ENCODE measurements at regions not wholly inside any gene's neighbourhood (a gene's known extent, or its start where the extent isn't known, plus 50 kb on each side); places are given as distances from the start of the nearest gene placed in this dataset.
A peak's percentile ranks its signal among the peaks of the same experiment; 100 is the strongest.
"Not testable (repeated sequence)": the region's sequence is repeated elsewhere in the genome, so short reads cannot be mapped to it uniquely, and the experiment has no call there.

DNA sequence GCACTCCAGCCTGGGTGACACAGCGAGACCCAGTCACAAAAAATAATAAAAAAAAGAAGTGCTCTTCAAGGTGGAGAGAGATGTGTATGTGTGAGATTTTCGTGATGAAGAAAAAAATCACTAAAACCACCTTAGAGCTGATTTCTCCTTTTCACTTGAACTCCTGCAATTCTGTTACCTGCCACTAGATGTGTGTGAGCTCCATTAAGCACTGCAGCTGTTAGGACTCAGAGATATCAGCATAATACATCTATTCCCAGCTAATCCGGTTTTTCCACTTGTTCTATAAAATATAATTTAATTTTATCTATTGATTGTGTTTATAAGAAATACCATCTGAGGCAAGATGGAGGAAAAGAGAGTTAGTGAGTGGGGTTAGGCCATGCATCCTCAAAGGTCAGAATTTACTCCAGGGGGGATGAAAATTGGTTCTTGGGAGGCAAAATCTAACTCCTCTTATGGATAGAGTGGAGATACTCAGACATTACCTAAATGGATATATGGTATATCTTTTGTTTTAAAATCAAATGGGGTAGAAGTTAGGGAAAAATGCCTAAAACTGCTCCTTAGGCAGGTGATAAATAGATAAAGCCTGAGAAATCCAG, 152.7 kb downstream of the IL20RB start:
- FAIRE-seq (peak; percentile 76), DNase-seq (ENCODE audit: extremely low spot score, insufficient read length, low read depth) (no peak)

- DNase-seq (ENCODE audit: extremely low spot score, insufficient read length, low read depth) (no peak), FAIRE-seq (no peak)
Observed at GRCh38 chr3:137111497-137111896, 153.7 kb downstream of the IL20RB start.

GRCh38 chr3:137116619-137117018, 158.8 kb downstream of the IL20RB start:
- no peak for FAIRE-seq
- no peak for DNase-seq (ENCODE audit: extremely low spot score, insufficient read length, low read depth)

GRCh38 chr3:137121704-137122314, 164.0 kb downstream of the IL20RB start:
- peak; percentile 77 for FAIRE-seq

DNA sequence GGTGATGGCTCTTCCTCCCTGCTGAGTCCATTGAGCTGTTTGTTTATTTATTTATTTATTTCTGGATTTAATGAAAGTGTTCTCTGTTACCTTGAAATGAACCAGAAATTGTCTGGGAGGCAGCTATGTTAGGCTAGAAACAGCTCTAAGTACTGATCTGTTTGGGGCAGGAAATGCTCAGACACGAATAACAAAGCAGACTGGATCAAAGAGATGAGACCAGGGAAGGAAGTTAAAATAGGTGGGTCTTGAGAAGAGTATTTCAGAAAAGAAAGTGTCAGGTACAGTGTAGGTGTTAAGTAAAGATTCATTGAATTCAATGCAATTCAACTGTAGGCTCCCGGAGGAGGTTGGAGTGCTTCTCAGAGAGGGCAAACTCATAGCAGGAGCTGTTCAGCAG, 173.3 kb downstream of the IL20RB start:
- FAIRE-seq (no peak), DNase-seq (ENCODE audit: extremely low spot score, insufficient read length, low read depth) (no peak)

More at GRCh38 chr3:137121704-137122314, 164.0 kb downstream of the IL20RB start:
- no peak for DNase-seq (ENCODE audit: extremely low spot score, insufficient read length, low read depth)

DNA sequence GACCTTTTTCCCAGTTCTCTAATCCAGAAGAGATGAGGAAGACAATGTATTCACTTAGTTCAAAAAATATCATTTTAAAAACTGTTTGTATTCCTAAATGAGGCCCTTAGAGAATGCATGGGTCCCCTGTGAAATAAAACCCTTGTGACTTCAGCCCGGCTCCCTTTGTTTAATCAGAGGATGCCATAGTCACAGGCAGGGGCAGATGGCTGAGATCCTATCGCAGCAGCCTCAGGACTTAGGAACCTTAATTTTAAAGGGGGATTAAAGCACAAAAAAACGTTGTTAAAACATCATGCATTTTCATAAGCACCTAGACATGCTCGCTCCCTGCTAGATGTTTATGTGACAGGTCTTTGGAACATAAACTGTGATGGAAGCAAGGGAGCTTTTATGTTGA, 176.6 kb downstream of the IL20RB start:
- FAIRE-seq (no peak), DNase-seq (ENCODE audit: extremely low spot score, insufficient read length, low read depth) (no peak)

GRCh38 chr3:137148406-137148805, 190.6 kb downstream of the IL20RB start:
- FAIRE-seq: no peak
- DNase-seq (ENCODE audit: extremely low spot score, insufficient read length, low read depth): no peak

GRCh38 chr3:137148917-137149316, 191.1 kb downstream of the IL20RB start:
- DNase-seq (ENCODE audit: extremely low spot score, insufficient read length, low read depth): no peak
- no peak for FAIRE-seq

GRCh38 chr3:137150825-137151224, 193.0 kb downstream of the IL20RB start:
- FAIRE-seq (no peak), DNase-seq (ENCODE audit: extremely low spot score, insufficient read length, low read depth) (no peak)

DNA sequence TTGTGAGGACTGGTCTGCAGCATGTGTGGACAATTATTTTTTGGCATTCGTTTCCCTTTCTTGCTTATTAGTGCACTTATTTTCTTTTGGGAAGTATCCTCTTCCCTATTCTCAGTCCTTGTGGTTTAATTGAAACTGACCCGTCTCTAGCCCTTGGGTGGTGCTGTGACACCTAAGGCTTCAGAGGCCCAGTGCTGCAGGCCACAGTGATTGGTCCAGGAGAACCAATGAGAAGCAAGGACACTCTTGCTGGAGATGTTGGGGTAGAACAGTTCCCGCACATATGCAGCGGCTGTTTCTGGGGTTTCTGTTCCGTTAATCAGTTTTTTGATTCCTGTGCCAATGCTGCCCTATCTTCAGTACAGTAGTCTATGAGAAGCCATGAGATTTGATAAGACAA, 195.3 kb downstream of the IL20RB start:
- not testable (repeated sequence) for DNase-seq (ENCODE audit: extremely low spot score, insufficient read length, low read depth); FAIRE-seq

DNA sequence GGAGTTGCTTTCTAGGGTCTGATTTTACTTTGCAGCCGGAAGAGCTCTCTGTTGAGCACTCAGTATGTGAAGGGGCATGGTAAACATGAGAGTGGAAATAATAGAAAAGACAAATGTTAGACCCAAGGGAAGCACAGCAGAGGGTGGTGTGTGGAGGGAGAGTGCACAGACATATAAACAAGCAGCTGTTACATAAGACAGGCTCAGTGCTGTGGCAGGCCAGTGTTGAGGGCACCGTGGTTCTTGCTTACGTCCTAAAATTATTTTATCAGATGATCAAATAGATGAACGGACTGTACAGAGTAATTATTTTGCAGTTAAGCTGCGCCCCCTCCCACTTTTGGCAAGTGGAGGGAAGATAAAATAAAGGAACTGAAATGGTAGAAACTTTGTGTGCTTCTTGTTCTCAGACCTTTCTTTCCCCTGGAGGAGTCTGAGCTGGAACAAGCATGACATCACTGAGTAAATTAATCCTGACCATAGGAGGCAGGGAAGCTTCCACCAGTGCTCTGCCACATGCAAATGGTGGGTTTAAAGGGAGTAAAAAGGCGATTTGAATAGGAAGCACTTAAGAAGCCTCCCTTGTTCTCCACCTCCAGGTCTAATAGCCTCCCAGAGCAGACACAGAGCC, 205.6 kb downstream of the IL20RB start:
- DNase-seq (ENCODE audit: extremely low spot score, insufficient read length, low read depth): no peak

GRCh38 chr3:137163958-137164357, 206.2 kb downstream of the IL20RB start:
- DNase-seq (ENCODE audit: extremely low spot score, insufficient read length, low read depth): no peak
- FAIRE-seq: no peak

More for the DNA sequence above, 205.6 kb downstream of the IL20RB start:
- FAIRE-seq: no peak

DNA sequence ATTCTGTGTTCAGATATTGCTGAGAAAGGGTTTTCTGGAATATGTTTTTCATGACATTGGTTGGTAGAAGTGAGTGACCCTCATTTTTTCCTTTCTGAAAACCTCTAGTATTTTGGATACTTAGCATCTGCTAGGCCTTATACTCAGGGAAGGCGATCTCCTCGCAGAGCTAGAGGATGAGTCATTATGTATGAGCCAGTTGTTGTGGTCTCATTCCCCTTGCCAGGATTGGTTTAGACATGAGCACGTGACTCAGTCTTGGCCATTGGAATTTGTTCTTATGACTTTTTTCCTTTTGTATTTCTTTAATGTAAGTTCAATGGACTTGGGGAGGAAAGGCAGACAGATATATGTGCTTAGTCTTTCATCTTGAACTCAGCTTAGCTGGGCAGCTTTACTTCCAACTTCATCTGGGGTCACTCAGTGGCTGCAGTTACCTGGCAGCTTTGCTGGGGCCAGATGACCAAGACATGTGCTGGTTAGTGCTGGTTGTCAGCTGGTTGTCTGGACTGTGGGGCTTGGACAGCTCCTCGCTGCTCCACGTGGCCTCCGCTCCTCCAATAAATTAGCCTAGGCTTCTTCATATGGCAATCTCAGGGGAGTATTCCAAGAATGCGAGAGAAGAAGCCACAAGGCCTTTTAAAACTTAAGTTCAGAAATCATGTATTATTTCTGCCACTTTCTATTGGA, 207.5 kb downstream of the IL20RB start:
- FAIRE-seq: no peak
- DNase-seq (ENCODE audit: extremely low spot score, insufficient read length, low read depth): no peak

DNA sequence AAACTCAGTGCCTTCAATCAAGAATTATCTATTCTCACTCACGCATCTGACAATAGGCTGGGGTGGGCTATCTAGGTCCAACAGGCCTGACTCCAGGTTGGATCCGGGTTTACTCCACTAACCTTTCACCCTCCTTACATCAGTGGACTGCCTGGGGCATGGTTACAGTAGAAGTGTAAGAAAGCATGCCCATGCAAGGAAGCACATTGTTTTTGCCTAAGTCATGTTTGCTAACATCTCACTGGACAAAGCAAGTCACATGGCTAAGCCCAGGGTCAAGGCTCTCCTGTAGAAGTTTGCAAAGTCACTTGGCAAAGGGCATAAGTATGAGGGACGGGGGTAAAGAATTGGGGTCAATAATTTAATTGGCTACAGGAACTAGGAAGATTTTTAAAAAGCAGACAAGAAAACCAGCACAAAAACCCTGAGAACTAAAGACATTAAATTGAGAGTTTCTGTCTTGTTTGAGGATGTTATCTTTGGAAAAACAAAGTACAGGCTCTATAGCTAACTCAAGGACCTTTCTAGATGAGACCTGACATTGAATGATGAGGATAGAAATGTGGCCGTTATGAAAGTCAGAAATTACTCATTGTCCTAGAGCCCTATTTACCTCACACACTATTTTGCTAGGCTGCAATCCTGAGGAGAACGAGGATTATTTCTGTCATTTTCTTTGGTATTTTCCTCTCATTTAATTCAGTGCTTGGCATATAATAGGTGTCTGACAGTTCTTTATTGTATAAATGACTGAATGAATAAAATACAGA, 214.2 kb downstream of the IL20RB start:
- no peak for FAIRE-seq

DNA sequence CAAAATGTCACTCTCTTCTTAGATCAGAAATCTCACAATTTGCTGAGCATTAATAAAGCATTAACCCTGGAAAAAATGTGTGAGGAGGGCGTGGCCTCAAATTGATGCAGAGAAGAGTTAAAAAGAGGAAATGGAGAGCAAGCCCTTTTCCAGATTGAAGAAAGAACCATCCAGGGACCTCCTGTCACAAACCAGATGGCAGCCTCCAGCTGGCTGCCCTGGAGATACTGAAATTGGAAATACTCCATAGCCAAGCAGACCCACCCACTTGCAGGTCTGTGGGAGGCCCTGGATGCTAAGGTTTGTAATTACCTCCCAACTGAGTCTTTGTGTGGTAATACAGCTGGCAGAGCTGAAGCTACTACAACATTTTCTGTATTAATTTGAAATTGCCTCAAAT, 214.9 kb downstream of the IL20RB start:
- DNase-seq (ENCODE audit: extremely low spot score, insufficient read length, low read depth) (no peak), FAIRE-seq (no peak)

More for the DNA sequence above, 214.2 kb downstream of the IL20RB start:
- no peak for DNase-seq (ENCODE audit: extremely low spot score, insufficient read length, low read depth)

DNA sequence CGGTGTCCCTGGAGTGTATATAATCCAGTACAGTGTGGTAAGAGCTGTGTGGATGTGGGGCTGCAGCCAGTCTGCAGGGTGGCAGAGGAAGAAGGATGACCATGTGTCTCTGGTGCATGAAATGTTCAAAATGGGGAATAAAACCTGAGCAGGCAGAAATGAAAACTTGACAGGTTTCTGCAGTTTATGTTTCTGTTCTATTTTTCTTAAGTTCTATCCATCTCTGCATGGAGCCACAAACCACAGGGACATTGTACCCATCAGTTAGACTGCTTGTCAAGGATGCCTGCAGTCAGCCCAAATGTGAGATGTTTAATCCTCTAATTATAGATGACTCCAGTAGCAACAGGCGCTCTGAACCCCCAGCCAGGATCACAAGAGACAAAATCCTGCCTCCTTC, 216.7 kb downstream of the IL20RB start:
- FAIRE-seq (no peak), DNase-seq (ENCODE audit: extremely low spot score, insufficient read length, low read depth) (no peak)

- DNase-seq (ENCODE audit: extremely low spot score, insufficient read length, low read depth) (no peak), FAIRE-seq (no peak)
Observed at GRCh38 chr3:137180220-137180619, 222.4 kb downstream of the IL20RB start.

GRCh38 chr3:137191133-137191923, 233.5 kb downstream of the IL20RB start:
- FAIRE-seq (no peak), DNase-seq (ENCODE audit: extremely low spot score, insufficient read length, low read depth) (no peak)

DNA sequence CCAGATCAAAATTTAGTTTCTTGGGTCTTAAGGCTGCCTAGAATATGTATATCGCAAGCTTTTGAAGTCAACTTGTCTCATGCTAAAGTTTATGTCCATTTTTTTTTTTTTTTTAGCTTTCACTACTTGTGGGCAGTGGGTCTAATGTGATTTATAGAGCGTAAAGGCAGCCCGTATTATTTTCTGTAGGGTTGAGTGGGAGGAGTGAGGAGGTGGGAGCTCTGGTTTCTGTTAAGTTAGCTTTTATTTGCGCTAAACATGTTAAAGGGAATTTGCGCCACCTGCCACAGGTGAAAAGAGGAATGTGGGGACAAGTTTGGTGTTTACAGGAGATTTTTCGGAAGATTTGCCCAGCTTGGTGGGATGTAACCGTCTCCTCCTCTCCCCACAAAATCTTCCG, 234.2 kb downstream of the IL20RB start:
- no peak for DNase-seq (ENCODE audit: extremely low spot score, insufficient read length, low read depth)
- FAIRE-seq: no peak

Measured in GM18507 (cell line).